GM21367 (cell line): ENCODE measurements at regions not wholly inside any gene's neighbourhood (a gene's known extent, or its start where the extent isn't known, plus 50 kb on each side); places are given as distances from the start of the nearest gene placed in this dataset.

ENCODE experiments used
- ATAC-seq: cut with Tn5 transposase; IDR thresholded peaks from one replicate; pipeline ENCODE4 v1.9.1; 2021; ENCODE audit not compliant: unreplicated experiment

DNA sequence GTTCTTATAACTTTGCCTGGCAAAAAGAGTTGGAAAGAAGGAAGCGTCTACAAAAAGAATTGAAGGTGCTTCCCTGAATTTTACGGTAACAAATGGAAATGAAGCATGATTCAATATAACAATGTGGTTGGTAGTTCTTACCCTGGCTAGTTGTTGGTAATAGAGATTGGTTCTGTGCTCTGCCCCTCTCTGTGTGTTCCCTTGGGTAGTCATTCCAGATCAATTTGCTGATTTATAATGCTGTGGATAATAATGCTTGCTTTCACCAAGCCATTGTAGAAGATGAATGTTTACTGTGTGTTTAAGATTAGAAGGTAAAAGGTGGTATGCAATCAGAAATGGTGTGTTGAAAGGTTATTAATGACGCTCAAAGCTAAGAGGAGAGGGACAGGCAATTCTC is 577.8 kb upstream of the NXPH2 start:
- no peak for ATAC-seq

DNA sequence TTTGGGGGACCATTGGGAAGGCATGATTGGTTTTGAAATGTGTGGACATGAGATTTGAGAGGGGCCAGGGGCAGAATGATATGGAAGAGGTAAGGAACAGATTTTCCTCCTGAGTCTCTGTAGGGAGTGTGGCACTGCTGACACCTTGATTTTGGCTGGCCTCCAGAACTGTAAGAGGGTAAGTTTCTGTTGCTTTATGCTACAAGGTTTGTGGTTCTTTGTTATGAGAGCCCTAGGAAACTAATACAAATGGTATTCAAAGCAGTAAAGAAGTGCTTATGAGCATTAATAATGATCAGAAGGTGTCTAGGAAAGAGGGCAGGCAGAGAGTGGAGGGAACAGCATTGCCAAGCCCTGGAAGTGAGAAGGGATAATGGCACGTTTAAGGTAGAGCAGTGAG is 574.3 kb upstream of the NXPH2 start:
- ATAC-seq, result no peak

DNA sequence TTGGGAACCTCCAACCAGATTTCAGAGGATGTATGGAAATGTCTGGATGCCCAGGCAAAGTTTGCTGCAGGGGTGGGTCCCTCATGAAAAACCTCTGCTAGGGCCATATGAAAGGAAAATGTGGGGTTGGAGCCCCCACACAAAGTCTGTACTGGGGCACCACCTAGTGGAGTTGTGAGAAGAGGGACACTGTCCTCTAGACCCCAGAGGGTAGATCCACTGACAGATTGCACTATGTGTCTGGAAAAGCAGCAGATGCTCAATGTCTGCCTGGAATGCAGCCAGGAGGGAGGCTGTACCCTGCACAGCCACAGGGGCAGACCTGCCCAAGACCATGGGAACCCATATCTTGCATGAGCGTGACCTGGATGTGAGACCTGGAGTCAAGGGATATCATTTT is 573.7 kb upstream of the NXPH2 start:
- no peak for ATAC-seq

DNA sequence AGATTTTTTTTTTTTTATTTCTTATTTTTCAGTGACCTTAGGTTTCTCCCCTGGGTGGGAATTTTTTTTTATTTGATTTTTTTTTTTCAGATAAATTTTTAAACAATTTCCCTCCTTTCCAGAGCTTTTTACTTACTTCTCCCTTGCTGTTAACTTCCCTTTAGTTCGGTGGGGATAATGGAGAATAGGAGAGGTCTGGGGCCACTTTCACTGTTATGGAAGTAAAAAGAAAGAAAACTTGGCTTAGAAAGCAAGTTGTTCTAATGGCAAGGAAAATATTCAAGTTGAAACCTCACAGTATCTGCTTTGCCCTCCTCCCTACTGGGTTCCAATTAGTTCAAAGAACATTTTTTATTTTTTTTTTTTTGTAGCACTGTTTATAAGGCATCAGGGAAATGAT is 537.1 kb upstream of the NXPH2 start:
- no peak for ATAC-seq

DNA sequence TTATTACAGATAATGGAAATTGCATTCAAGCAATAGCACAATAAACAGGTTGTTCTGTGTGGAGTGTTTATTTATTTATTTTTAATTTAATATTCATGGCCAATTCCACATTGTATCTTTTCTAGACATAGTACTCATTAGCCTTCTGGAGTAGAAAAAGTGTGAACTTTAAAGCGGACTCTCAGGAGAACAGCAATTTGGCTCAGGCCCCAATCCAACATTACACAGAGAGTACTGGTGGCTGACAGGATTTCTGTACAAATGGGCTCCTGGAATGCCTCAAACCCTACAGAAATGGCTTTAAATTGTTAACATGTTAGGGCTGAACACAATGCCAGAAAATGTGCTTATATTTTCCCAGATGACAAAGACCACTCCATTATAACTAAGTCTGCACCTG is 533.9 kb upstream of the NXPH2 start:
- no peak for ATAC-seq

DNA sequence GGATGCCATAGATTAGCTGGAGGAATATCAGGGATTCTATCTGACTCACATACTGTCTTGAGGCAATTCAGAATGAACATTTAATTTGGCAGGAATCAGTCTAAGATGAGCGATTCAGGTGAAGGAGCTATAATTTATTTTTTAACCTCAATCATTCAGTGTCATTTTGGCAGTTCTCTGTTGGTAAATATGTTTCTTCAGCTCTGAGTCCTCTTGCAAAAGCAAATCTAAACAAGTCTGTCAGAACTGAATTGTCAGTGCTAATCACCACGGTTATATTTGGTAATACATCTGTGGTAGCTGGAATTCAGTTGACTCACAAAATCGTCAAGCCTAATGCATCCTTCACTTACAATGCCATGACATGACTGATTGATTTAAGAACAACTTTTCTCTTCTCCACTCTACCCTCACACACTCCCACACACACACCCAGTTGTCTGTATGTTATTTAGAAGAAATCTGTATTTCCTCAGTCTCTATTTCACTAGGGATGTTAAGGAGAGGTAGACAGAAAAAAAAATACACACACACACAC is 516.6 kb upstream of the NXPH2 start:
- no peak for ATAC-seq

DNA sequence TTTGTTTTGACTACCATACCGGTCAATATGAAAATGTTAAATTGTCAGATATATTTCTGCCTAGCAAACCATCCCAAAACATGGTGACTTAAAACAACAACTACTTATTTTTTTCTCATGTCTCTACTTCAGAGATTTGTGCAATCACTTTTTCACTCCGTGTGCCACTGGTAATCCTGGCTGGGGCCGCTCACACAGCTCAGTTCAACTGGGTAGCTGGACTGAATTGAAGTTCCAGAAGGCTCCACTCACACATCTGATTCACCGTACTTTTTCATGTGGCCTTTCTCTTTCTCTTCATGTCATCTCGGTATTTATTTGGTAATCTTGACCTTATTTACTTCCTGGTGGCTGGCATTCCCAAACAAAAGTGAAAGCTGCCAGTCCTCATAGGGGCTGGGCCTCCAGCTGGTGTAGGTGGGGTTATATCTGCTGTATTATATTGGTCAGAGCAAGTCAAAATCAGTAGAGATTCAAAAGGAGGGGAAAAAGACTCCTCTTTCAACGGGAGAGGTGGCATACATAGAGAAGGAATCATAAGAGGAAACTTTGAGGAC is 513.9 kb upstream of the NXPH2 start:
- ATAC-seq, result no peak

DNA sequence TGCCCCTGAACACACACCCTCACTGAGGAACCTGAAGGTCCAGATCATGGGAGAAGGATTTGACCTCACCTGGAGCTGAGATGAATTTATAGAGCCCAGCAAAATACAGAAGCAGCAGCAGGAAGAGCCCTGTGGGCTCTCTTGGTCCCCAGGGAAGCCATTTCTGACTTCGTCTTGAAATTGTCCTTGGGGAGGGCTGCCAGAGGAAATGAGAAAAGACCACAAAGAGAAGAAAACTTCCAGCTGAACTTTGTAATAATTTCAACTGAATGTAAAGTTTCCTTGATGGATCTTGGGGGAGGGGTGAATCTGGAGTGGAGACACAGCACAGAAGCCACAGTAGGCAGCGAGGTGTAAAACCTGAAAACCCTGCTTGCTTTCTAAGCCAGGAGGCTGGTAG is 500.9 kb upstream of the NXPH2 start:
- ATAC-seq, result no peak

DNA sequence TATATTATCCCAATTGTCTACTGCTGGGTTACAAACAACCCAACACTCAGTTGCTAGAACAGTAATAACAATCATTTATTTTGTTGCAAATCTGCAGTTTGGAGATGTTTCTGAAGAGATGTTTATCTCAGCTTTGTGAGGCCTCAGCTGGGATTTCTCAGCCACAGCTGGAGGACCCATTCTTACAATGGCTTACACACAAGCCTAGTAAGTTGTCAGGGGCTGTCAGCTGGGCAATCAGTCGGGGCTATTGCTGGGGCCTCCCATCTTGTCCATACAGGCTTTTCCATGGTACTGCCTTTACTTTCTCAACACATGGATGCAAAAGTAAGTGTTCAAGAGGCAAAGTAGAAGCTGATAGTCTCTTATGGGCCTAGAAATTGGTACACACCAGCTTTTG is 491.7 kb upstream of the NXPH2 start:
- no peak for ATAC-seq

DNA sequence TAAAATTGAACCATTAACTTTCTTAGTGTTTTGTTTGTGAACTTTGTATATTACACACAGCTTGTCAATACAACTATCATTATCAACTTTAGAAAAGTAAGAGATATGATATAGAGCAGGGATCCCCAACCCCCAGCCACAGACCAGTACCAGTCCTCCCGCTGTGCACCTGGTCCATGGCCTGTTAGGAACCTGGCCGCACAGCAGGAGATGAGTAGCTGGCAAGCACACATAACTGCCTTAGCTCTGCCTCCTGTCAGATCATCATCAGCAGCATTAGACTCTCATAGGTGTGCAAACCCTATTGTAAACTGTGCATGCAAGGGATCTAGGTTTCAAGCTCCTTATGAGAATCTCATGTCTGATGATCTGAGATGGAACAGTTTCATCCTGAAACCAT is 491.0 kb upstream of the NXPH2 start:
- no peak for ATAC-seq

DNA sequence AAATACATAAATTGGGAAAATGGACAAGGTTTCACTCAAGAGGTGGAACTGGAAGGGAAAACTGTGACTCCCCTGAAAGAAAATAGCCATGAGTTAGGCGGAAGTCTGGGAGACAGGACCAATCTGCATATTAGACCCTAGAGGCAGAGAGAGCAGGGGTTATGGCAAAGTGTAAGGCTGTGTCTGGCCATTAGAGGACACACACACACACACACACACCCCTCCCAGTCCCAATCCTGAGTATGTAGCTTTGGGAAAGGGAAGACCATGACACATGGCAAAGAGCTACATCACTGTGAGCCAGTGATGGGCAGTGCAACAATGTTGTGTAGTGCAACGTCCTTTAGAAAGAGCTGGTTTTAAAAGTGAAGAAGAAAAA is 479.9 kb upstream of the NXPH2 start:
- ATAC-seq, result no peak

DNA sequence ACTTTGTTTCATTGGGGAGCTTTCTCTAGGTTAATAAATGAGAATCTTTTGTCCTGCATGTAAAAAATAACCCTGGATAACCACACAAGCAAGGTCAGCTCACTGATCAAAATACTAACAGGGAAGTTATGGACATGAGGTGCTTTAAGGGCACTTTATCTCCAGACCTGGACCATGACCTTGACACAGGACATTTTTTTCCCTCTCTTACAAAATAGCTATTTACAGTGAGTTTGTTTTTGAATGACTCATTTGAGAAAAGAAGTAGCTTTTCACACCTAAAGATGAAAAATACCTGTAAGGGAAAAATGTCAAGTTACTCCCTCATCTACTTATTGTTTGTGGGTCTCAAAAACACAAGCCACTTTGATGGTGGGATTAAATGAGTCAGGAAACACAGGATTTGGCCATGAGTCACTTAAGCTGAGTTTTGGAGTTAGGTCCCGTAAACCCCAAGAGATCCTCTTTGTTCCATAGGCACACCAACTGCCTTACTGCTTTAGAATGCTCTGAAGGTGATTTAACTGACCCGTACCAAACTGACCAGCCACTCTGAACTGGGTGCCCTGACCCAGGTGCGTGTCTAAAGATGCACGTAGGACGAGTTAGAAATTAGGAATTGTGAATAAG is 479.3 kb upstream of the NXPH2 start:
- ATAC-seq, result no peak

DNA sequence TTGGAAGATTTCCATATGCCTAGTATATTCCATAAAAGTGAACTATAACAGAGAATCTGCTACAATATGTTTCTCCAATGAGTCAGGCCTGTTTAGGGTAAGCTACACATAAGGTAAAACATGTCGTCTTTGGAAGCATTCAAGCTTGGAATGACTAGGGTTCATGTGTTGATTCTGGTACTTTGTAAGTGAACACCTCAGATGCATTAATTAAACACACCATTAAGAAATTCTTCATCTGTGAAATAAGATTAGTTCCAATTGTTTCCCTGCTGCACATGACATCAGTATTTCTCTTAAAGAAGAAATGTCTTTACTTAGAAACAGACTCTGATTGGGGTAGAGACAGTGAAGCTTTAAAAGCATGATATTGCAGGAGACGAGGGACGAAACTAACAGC is 461.1 kb upstream of the NXPH2 start:
- no peak for ATAC-seq

DNA sequence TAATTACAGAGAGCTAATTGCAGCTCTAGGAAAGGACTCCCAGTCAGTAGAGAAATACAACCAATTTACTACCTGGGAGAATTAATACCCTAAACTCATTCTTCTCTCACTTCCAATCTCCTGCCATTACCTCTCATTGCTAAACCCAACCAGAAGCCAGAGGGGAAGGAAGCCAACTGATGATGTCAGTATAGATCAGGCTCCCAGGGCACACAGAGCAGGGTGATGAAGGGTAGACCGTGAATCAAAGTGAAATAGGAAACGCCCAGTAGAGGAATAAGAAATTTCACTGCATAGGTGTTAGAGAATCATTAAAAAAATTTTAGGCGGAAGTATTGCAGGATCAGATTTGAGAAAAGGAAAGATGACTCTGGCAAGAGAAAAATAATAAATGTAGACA is 456.8 kb upstream of the NXPH2 start:
- no peak for ATAC-seq

DNA sequence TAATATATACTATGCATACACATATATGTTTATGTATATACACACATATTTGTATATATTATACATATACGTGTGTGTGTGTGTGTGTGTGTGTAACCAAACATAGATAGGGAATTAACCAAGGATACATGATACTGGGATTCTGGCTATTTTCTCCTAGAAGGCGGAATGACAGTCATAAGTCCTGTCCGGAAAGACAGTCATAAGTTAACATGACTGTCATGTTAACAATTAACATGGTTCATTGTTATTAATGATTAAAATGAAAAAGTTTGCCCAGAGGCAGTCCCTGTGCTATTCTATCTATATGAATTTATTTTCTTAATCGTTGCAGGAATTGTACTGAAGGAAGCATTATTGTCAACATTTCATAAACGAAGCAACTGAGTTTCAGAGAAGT is 450.7 kb upstream of the NXPH2 start:
- ATAC-seq, result no peak

DNA sequence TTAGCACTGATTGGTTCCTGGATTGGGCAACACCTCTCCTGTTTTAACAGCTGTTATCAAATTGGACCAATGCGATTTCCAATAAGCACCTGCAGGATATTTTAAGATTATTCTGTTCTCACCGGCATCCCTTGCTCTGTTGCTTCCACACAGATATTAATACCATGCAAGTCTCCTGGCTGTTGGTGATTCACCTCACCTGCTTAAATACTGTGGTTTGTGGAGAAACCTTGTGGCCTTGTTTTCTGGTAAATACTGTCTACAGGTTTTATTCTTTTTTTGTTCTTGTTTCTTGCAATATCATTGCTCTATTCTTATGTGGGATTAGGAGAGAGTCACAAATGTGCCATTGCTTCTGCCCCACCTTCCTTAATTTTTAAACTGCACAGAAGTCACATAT is 448.1 kb upstream of the NXPH2 start:
- no peak for ATAC-seq

DNA sequence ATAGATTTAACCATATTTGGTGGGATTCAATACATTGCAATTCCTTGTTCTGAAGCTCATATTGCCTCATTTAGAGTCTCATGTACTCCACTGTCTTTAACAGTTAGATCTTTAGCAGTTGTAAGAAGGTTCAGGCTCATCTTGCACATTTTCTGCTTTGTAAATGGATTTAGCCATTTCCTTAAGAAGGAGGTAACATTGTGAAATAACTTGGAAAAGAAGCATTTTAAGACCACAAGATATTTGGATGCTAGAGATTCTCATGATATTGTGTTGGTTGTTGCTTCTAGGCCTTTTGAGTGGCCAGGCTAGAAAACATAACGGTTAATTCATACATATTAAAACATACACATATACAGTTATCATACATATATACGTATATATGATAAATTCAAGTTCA is 445.8 kb upstream of the NXPH2 start:
- ATAC-seq, result no peak

DNA sequence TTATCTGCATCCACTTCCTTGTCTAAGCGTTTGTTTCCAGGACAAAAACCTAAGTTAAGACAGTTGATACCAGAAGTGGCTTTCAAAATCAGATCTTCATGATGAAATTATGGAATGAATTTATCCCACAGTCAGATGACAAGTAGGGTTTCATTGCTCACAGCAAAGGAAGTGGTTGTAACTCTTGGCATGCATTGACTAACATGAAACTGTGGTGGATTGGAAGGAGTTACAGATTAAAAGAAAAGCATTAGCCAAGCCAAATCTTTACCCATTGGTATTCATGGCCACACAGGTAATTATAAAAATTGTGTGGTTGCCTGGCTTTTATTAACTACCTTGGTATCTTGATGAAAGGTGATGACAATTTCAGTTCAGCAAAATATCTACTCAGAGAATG is 438.0 kb upstream of the NXPH2 start:
- no peak for ATAC-seq

DNA sequence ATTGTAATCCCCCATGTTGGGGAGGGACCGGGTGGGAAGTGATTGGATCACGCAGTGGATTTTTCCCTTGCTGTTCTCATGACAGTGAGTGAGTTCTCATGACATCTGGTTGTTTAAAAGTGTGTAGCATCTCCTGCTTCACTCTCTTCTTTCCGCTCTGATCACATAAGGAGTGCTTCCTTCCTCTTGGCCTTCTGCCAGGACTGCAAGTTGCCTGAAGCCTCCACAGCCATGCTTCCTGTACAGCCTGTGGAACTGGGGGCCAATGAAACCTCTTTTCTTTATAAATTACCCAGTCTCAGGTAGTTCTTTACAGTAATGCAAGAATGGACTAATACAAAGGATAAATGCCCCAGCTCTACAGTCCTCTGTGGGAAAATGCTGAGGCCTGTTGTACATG is 437.5 kb upstream of the NXPH2 start:
- no peak for ATAC-seq

DNA sequence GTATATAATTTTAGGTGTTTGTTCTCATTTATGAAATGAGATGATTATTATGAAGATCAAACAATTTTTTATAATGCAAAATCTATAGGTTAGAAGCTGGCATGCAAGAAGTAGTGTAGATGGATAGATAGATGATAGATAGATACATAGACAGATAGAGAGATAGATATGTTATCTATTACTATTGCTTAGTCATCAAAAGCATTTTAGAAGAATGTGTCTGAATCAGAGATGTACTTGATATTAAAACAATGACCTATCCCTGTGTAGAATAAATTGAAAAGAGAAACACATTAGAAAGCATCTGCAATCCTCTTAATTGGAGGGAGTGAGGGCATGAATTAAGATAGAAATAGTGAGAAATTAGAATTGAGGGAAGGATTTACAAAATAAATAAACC is 436.2 kb upstream of the NXPH2 start:
- ATAC-seq, result no peak

DNA sequence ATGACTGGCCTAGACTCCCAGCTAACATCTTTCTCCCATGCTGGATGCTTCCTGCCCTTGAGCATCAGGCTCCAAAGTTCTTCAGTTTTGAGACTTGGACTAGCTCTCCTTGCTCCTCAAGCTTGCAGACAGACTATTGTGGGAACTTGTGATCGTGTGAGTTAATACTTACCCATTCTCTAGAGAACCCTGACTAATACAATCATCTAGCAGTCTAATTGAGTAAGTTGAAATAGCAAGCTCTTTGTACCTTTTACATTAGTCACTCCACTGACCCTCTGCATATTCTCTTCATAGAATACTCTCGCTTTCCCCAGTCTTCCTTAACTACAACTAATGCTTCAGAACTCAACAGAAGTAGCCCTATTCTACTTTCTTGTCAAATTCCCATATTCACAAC is 434.6 kb upstream of the NXPH2 start:
- no peak for ATAC-seq

DNA sequence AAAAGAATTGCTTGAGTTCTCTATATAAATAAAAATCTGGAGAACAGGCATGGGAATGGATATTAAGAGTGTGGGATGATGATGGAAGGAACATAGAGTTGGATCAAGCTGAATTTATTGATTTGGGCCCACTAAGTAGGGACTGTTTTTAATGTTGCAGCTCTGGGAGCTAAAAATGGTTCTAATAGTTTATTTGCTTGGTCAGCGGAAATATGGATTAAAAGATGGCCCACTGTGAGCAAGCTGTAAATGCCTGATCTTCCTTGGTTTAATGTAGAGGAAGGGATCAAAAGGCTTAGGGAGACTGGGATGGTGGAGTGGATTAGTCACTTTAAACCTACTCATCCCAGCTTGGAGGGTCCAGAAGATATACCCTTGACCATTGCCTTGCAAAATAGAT is 429.4 kb upstream of the NXPH2 start:
- ATAC-seq, result no peak

DNA sequence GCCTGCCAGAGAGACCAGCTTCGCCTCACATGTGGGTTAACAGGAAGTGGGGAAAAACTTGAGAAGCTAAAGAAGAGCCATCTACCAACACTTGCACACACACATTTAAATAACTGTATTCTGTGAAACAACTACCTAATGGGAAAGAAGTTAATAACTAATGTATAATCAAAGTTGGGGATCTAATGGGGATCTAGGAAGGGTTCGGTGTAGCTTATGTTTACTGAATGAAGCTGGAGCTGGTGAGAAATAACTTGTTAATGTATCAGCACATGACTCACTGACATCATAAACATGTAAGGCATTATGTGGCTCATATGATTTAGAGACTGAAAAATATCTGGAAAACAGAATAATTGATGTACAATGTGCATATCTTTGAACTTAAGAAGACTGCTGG is 421.3 kb upstream of the NXPH2 start:
- ATAC-seq, result no peak
